A673 (cell line): ENCODE measurements at regions not wholly inside any gene's neighbourhood (a gene's known extent, or its start where the extent isn't known, plus 50 kb on each side); places are given as distances from the start of the nearest gene placed in this dataset.

Experiments
- BruUV-seq: library from RNA; stranded (reverse); fragments of 400-500 nt; replicated peaks from 2 replicates; lab custom pipeline; 2021; lab: Mats Ljungman, UMichigan
- CTCF ChIA-PET: fragments of 300-600 bp; sonication (Branson Sonifier 250); formaldehyde crosslinking; loops from one replicate; lab custom pipeline; 2022; ENCODE audit warnings: antibody characterized with exemption; lab: Charles Lee
- POLR2A ChIA-PET: fragments of 300-600 bp; sonication (Branson Sonifier 250); formaldehyde crosslinking; loops from one replicate; lab custom pipeline; 2022; ENCODE audit warnings: antibody characterized with exemption; ENCODE audit not compliant: low non-redundant PET; lab: Charles Lee
- DNase-seq: peaks from one replicate; pipeline ENCODE4 v3.0.0-alpha.2; 2015; ENCODE audit warnings: low spot score
- H3K27ac ChIP-seq: fragments of 200-600 bp; sonication (generic); 2 replicates; pipeline ENCODE4 v1.5.1; 2016; ENCODE audit warnings: mixed run types, low read depth, mild to moderate bottlenecking, mixed read lengths, antibody characterized with exemption, low read length; ENCODE audit not compliant: poor library complexity, severe bottlenecking
- H3K27me3 ChIP-seq: fragments of 200-600 bp; sonication (generic); replicated peaks from 2 replicates; pipeline ENCODE4 v1.6.1; 2017; ENCODE audit warnings: mixed run types, low read depth, mild to moderate bottlenecking, mixed read lengths, antibody characterized with exemption, low read length; ENCODE audit not compliant: insufficient read depth, poor library complexity
- H3K36me3 ChIP-seq: fragments of 200-600 bp; sonication (generic); 2 replicates; pipeline ENCODE4 v1.6.1; 2016; ENCODE audit warnings: mixed run types, mild to moderate bottlenecking, mixed read lengths, antibody characterized with exemption, low read length; ENCODE audit not compliant: insufficient read depth, poor library complexity, severe bottlenecking
- H3K4me1 ChIP-seq: fragments of 200-600 bp; sonication (generic); 2 replicates; pipeline ENCODE4 v1.6.1; 2017; ENCODE audit warnings: mixed run types, mild to moderate bottlenecking, mixed read lengths, antibody characterized with exemption, low read length; ENCODE audit not compliant: insufficient read depth, poor library complexity, severe bottlenecking
- H3K4me3 ChIP-seq: fragments of 200-600 bp; sonication (generic); 2 replicates; pipeline ENCODE4 v1.5.1; 2016; ENCODE audit warnings: low read depth, mixed run types, mild to moderate bottlenecking, mixed read lengths, low read length; ENCODE audit not compliant: poor library complexity, severe bottlenecking
- H3K9me3 ChIP-seq: fragments of 200-600 bp; sonication (generic); 2 replicates; pipeline ENCODE4 v1.6.1; 2016; ENCODE audit warnings: mixed run types, low read depth, mild to moderate bottlenecking, mixed read lengths, antibody characterized with exemption, low read length; ENCODE audit not compliant: poor library complexity, severe bottlenecking
- CTCF ChIP-seq: fragments of 300-800, 200-600 bp; sonication (generic); conservative IDR thresholded peaks from 2 replicates; pipeline ENCODE4 v1.5.1; 2017; ENCODE audit warnings: low read depth, mild to moderate bottlenecking, antibody characterized with exemption, low read length, moderate library complexity, mixed read lengths
- EZH2 ChIP-seq: fragments of 200-600 bp; sonication (generic); IDR thresholded peaks from 2 replicates; pipeline ENCODE4 v1.6.1; 2017; ENCODE audit warnings: borderline replicate concordance, low read depth, mild to moderate bottlenecking, mixed read lengths, antibody characterized with exemption, low read length; ENCODE audit not compliant: poor library complexity, severe bottlenecking
- intact Hi-C: fragments of 100-400 bp; cut with micrococcal nuclease; formaldehyde crosslinking; loops from one replicate; pipeline ENCODE4 v1.10.0; 2022; ENCODE audit not compliant: unreplicated experiment

GRCh38 chr11:119790476-119790875 lies 61.5 kb upstream of the NECTIN1 start:
- Histone ChIP-seq H3K4me3 (no peak overlapping the region), H3K27ac (no peak overlapping the region), H3K4me1 (peaks cover 14% of the 10 kb centered on the region), H3K36me3 (no peaks in the 10 kb centered on the region), H3K27me3 (no peaks in the 10 kb centered on the region), H3K9me3 (no peaks in the 10 kb centered on the region)
- intact Hi-C loops, result no loop called here
- BruUV-seq, result no TSS peak
- no peak for DNase-seq
- TF ChIP-seq EZH2, result no peak
- TF ChIP-seq CTCF, result no peak
- ChIA-PET CTCF (no interaction called here), POLR2A (no interaction called here)

DNA sequence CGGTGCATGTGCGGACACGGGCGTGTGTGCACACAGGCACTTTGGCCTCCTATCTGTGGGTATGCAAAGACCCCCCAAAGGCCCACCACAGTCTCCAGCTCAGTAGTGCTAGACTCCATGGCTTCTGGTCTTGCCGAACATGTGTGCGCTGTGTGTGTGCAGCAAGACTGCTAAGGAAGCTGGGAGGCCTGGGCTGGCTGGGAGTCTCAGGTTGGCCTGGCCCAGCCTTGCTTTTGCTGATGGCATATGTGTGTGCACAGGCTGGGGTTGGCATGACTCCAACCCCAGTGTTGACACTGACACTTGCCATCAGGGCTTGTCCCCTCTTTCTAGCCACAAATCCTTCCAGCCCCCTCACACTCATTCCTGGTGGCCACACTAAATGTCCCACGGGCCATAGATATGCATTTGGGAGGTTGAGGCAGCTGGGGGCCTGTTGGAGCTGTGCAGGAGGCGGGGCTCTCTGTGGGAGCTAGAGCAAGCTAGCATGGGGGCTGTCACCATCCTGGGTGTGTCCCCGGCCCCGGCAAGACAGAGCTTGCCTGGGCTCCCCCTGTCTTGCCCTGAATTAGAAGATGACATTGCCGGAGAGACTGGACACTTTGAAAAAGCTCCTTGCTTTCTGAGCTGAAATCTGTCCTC lies 60.9 kb upstream of the NECTIN1 start:
- no peak for DNase-seq
- H3K9me3 ChIP-seq, result no peaks in the 10 kb centered on the region
- intact Hi-C loops, result no loop called here
- BruUV-seq, result no TSS peak
- H3K27me3 ChIP-seq, result no peaks in the 10 kb centered on the region
- no peak overlapping the region for H3K4me3 ChIP-seq
- no peaks in the 10 kb centered on the region for H3K36me3 ChIP-seq
- peaks cover 14% of the 10 kb centered on the region for H3K4me1 ChIP-seq
- POLR2A ChIA-PET, result no interaction called here
- CTCF ChIA-PET, result no interaction called here
- TF ChIP-seq CTCF (no peak), EZH2 (no peak)
- no peak overlapping the region for H3K27ac ChIP-seq

DNA sequence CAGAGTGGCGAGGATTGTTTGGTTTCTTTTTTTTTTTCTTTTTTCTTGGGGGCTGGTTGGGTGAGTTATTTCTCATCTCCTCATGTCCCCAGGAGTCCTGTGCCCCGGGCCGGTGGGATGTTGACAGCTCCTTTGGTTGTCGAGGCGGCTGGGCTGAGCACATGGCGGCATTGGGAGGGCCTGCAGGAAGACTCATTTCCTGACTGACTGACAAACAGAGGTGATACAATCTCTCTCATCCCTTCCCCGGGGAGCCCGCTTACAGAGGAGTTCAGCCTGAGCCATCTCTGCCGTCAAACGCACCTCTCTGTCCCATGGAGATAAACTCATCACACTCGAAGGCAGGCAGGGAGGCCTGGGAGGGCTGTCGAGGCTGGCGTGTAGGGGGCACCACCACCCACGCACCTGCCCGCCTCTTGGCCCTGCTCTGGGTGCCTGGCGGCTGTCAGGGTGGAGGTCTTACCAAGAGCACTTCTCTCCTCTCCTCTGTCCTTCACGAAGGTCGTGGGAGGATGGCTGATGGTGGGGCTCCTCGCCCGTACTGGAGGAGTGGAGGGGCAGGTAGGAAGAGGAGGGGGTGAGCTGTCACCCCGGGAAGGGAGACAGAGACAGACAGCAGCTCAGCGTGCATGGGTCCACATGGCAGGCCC lies 60.0 kb upstream of the NECTIN1 start:
- Histone ChIP-seq H3K4me1 (peaks cover 14% of the 10 kb centered on the region), H3K36me3 (no peaks in the 10 kb centered on the region), H3K4me3 (no peak overlapping the region), H3K9me3 (no peaks in the 10 kb centered on the region), H3K27me3 (no peaks in the 10 kb centered on the region), H3K27ac (no peak overlapping the region)
- no TSS peak for BruUV-seq
- peak; percentile 25 for DNase-seq
- CTCF ChIA-PET, result no interaction called here
- intact Hi-C loops, result no loop called here
- POLR2A ChIA-PET, result no interaction called here
- TF ChIP-seq CTCF (no peak), EZH2 (no peak)
